CD4-positive, alpha-beta T cell (primary cell): ENCODE measurements at regions not wholly inside any gene's neighbourhood (a gene's known extent, or its start where the extent isn't known, plus 50 kb on each side); places are given as distances from the start of the nearest gene placed in this dataset.

Experiments used
- ATAC-seq: fragments of 200-7000 bp; cut with Tn5 transposase; one replicate; pipeline ENCODE4 v1.10.0; 2022; ENCODE audit warnings: mild to moderate bottlenecking; ENCODE audit not compliant: poor library complexity
- CTCF ChIA-PET: fragments of 350-600 bp; sonication (Branson Sonifier 250); formaldehyde crosslinking; loops from one replicate; lab custom pipeline; 2021; ENCODE audit warnings: antibody characterized with exemption, inconsistent platforms; lab: Charles Lee
- POLR2A ChIA-PET: fragments of 350-600 bp; sonication (Branson Sonifier 250); formaldehyde crosslinking; loops from one replicate; lab custom pipeline; 2021; ENCODE audit warnings: antibody characterized with exemption, inconsistent platforms; lab: Charles Lee
- DNase-seq, 14 experiments: peaks; one replicate each; pipeline ENCODE4 v3.0.0-alpha.2; 2013 to 2020; ENCODE audit warnings: mixed read lengths in 2 of 14
- H3K27ac ChIP-seq, 2 donors: one replicate each; pipeline versions ENCODE4 v1.5.1 to v1.7.0; 2013; ENCODE audit warnings: low read length in 2 of 2, low read depth in 1 of 2, mild to moderate bottlenecking in 1 of 2
- H3K27me3 ChIP-seq, 2 experiments: 1 replicate in 1 of 2; 2 replicates in 1 of 2; pipeline versions ENCODE4 v1.6.1 to v1.7.0; 2013; ENCODE audit warnings: low read length in 2 of 2, control low read depth in 1 of 2, mild to moderate bottlenecking in 1 of 2, moderate library complexity in 1 of 2; ENCODE audit not compliant: insufficient read depth in 2 of 2, control insufficient read depth in 1 of 2
- H3K36me3 ChIP-seq: one replicate; pipeline ENCODE4 v1.6.1; 2013; ENCODE audit warnings: low read length, control low read depth; ENCODE audit not compliant: insufficient read depth
- H3K4me1 ChIP-seq: one replicate; pipeline ENCODE4 v1.6.1; 2013; ENCODE audit warnings: low read length, control low read depth; ENCODE audit not compliant: insufficient read depth
- H3K4me3 ChIP-seq: one replicate; pipeline ENCODE4 v1.5.1; 2013; ENCODE audit warnings: mild to moderate bottlenecking, low read length, moderate library complexity
- H3K9me3 ChIP-seq, 2 experiments: 1 replicate in 1 of 2; 2 replicates in 1 of 2; pipeline versions ENCODE4 v1.6.1 to v1.7.0; 2013; ENCODE audit warnings: low read length in 2 of 2, mild to moderate bottlenecking in 2 of 2, control low read depth in 1 of 2, moderate library complexity in 1 of 2; ENCODE audit not compliant: control insufficient read depth in 1 of 2, insufficient read depth in 1 of 2
- H3K27ac Mint-ChIP-seq: one replicate; pipeline ENCODE4 v1.8.0; 2020; ENCODE audit warnings: mixed read lengths
- H3K27me3 Mint-ChIP-seq: one replicate; pipeline ENCODE4 v1.8.0; 2021; ENCODE audit warnings: mixed read lengths
- H3K36me3 Mint-ChIP-seq: one replicate; pipeline ENCODE4 v1.8.0; 2021; ENCODE audit warnings: low read depth, mixed read lengths
- H3K4me1 Mint-ChIP-seq: one replicate; pipeline ENCODE4 v1.8.0; 2021; ENCODE audit warnings: low read depth, mixed read lengths
- H3K4me3 Mint-ChIP-seq: one replicate; pipeline ENCODE4 v1.8.0; 2020; ENCODE audit warnings: mild to moderate bottlenecking, mixed read lengths
- H3K9me3 Mint-ChIP-seq: one replicate; pipeline ENCODE4 v1.8.0; 2020; ENCODE audit warnings: mixed read lengths
- CTCF ChIP-seq: fragments of 200-600 bp; IDR thresholded peaks from one replicate; pipeline ENCODE4 v1.8.0; 2022; ENCODE audit warnings: antibody characterized with exemption, mild to moderate bottlenecking
- intact Hi-C, 2 experiments: fragments of 100-400 bp; cut with DNase I in 1 of 2; cut with micrococcal nuclease in 1 of 2; formaldehyde crosslinking; loops; one replicate each; pipeline versions ENCODE4 v1.15.1 to v1.9.0; 2023 to 2025; cut with DNase I, micrococcal nuclease

- Histone ChIP-seq H3K9me3 (peaks cover 0 to 7% of the 10 kb centered on the region in 2 experiments), H3K36me3 (no peaks in the 10 kb centered on the region), H3K27ac (no peak overlapping the region), H3K4me3 (no peak overlapping the region), H3K27me3 (no peaks in the 10 kb centered on the region), H3K4me1 (no peaks in the 10 kb centered on the region)
- H3K36me3 Mint-ChIP-seq: no peaks in the 10 kb centered on the region
- no peak for ATAC-seq
- no peak overlapping the region for H3K27ac Mint-ChIP-seq
- H3K9me3 Mint-ChIP-seq: peaks cover 10% of the 10 kb centered on the region
- intact Hi-C loops: no loop called here
- no peak for DNase-seq
- no peak for TF ChIP-seq CTCF
- POLR2A ChIA-PET: no interaction called here
- no peaks in the 10 kb centered on the region for H3K4me1 Mint-ChIP-seq
- H3K4me3 Mint-ChIP-seq: no peak overlapping the region
- CTCF ChIA-PET: no interaction called here
- H3K27me3 Mint-ChIP-seq: no peaks in the 10 kb centered on the region
These were observed 902.3 kb upstream of the SLIT2 start for GRCh38 chr4:19349416-19349815.

GRCh38 chr4:19348746-19349145 is 903.0 kb upstream of the SLIT2 start:
- no peaks in the 10 kb centered on the region for H3K27me3 Mint-ChIP-seq
- H3K9me3 ChIP-seq: peaks cover 0 to 7% of the 10 kb centered on the region in 2 experiments
- no peak for DNase-seq
- H3K27ac Mint-ChIP-seq: no peak overlapping the region
- ChIA-PET CTCF (no interaction called here), POLR2A (no interaction called here)
- H3K27me3 ChIP-seq: no peaks in the 10 kb centered on the region
- ATAC-seq: no peak
- no peaks in the 10 kb centered on the region for H3K4me1 ChIP-seq
- no peak overlapping the region for H3K4me3 Mint-ChIP-seq
- no peak overlapping the region for H3K27ac ChIP-seq
- peaks cover 10% of the 10 kb centered on the region for H3K9me3 Mint-ChIP-seq
- TF ChIP-seq CTCF: no peak
- H3K4me1 Mint-ChIP-seq: no peaks in the 10 kb centered on the region
- no peaks in the 10 kb centered on the region for H3K36me3 ChIP-seq
- H3K36me3 Mint-ChIP-seq: no peaks in the 10 kb centered on the region
- intact Hi-C loops: no loop called here
- H3K4me3 ChIP-seq: no peak overlapping the region

- no peaks in the 10 kb centered on the region for H3K4me1 Mint-ChIP-seq
- no peak overlapping the region for H3K4me3 Mint-ChIP-seq
- intact Hi-C loops: no loop called here
These were observed 905.1 kb upstream of the SLIT2 start for GRCh38 chr4:19346636-19347035.

More at GRCh38 chr4:19346636-19347035, 905.1 kb upstream of the SLIT2 start:
- DNase-seq: no peak
- Histone ChIP-seq H3K27ac (no peak overlapping the region), H3K4me1 (no peaks in the 10 kb centered on the region), H3K36me3 (no peaks in the 10 kb centered on the region), H3K27me3 (no peaks in the 10 kb centered on the region), H3K4me3 (no peak overlapping the region), H3K9me3 (no peaks in the 10 kb centered on the region)
- no peak for TF ChIP-seq CTCF
- Mint-ChIP-seq H3K27me3 (no peaks in the 10 kb centered on the region), H3K36me3 (no peaks in the 10 kb centered on the region), H3K9me3 (peaks cover 15% of the 10 kb centered on the region), H3K27ac (no peak overlapping the region)
- POLR2A ChIA-PET: no interaction called here
- ATAC-seq: no peak
- CTCF ChIA-PET: no interaction called here
